NCI-H2107 treated with DMSO at 0.1 percent for 48 hours (cell line): ENCODE measurements at regions not wholly inside any gene's neighbourhood (a gene's known extent, or its start where the extent isn't known, plus 50 kb on each side); places are given as distances from the start of the nearest gene placed in this dataset.

Experiments used
- DNase-seq: peaks from one replicate; lab custom pipeline; 2025; ENCODE audit not compliant: unreplicated experiment; lab: John Stamatoyannopoulos, UW

- DNase-seq = no peak
Observed at GRCh38 chr7:95668504-95669018, 72.2 kb upstream of the PDK4 start.

DNA sequence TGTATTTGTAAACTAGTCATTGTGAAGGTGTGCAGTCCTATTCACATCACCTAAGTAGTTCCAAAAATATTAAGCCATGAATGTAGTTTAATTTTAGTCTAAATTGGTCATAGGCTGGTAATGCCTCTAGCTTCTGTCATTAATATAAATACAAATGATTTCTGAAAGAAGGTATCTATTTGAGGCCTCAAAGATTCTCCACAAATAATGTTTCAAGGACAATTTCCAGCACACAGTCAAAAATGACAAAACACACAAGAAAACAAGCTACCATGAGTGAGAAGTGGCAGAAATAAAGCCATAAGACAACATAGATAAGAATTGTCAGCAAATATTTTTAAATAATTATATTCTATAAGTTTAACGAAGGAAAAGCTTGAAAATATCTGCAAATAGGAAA lies 66.7 kb upstream of the PDK4 start:
- DNase-seq = no peak

- no peak for DNase-seq
Observed at GRCh38 chr7:95660023-95660434, 63.7 kb upstream of the PDK4 start.

GRCh38 chr7:95658676-95659075 lies 62.4 kb upstream of the PDK4 start:
- no peak for DNase-seq

DNA sequence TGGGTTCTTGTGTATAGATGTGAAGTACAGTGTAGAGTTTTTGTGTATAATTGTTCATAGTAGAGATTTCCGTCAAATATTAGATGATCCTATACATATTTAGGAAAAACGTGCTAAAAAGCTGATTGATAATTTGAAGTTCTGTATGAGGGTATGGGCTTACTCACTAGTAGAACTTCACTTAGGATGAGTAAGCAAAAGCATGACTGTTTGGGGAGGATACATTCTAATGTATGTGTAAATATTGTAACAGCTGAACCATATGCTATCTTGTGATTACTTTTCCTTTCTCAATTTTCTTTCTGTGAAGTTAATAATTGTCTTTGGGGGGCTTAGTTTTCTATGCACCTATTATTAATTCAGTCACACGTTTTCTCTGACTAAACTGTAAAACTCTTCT lies 53.2 kb upstream of the PDK4 start:
- DNase-seq = no peak

DNA sequence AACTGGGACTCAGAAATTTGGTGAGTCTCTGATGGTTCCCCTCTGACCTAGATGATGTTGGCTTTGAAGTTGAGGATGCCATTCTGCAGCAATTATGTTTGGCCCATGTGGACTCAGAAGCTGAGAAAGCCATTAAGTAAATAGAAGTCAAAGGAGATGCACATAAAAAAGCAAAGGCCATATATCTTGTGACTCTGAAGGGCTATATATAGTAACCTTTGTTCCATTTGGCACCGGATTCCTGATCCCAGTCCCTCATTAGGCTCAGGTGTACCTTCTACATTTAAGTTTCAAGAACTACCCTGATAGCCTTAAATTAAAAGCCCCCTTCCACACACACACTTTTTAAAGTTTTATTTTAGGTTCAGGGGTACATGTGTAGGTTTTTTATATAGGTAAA lies 50.0 kb upstream of the PDK4 start:
- no peak for DNase-seq
